ENCODE measurements at regions not wholly inside any gene's neighbourhood (a gene's known extent, or its start where the extent isn't known, plus 50 kb on each side); places are given as distances from the start of the nearest gene placed in this dataset.
A peak's percentile ranks its signal among the peaks of the same experiment; 100 is the strongest.

DNA sequence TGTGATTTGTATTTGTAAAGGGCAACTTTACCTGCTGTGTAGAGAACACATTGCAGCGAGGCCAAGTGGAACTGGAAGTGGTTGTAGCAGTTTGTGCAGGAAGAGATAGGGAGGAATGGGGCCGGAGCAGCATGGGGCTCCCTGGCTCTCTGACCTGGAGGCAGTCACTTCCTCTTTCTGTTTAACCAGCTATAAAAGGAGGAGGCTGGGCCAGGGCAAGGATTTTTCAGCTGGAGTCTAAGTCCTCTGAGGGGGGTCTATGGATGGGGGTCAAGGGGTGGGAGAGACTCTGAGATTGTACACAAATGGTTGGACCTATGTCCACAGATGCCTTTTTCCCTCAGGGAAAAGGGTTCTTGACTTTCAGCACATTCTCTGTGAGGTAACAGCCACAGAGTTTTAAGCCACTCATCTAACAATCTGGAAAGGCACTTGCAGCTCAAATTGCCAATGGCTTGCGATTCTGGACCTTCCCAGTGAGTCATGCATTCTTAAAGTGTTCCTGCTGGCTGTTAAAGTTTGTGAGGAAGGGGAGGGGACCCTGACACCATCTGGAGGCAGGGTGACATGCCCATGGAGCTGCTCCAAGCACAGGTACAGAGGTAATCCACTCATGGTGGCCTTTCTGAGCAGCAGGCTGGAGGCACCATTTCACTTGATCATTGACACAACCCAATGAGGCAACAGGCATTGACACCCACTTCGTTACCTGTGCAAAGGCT, 347.0 kb downstream of the CYRIA start:
- H3K4me1 ChIP-seq: peaks cover 39% of the 10 kb centered on the region
- TF ChIP-seq, protein P1, sequence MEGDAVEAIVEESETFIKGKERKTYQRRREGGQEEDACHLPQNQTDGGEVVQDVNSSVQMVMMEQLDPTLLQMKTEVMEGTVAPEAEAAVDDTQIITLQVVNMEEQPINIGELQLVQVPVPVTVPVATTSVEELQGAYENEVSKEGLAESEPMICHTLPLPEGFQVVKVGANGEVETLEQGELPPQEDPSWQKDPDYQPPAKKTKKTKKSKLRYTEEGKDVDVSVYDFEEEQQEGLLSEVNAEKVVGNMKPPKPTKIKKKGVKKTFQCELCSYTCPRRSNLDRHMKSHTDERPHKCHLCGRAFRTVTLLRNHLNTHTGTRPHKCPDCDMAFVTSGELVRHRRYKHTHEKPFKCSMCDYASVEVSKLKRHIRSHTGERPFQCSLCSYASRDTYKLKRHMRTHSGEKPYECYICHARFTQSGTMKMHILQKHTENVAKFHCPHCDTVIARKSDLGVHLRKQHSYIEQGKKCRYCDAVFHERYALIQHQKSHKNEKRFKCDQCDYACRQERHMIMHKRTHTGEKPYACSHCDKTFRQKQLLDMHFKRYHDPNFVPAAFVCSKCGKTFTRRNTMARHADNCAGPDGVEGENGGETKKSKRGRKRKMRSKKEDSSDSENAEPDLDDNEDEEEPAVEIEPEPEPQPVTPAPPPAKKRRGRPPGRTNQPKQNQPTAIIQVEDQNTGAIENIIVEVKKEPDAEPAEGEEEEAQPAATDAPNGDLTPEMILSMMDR (IDR thresholded peaks at IDR 0.05; ENCODE audit: low read depth, low read length): no peak
- DNase-seq: peak; percentile 100
- H3K4me3 ChIP-seq (ENCODE audit: low read depth, low read length): no peak overlapping the region
- H3K27me3 ChIP-seq: no peaks in the 10 kb centered on the region
- H3K9me3 ChIP-seq: no peaks in the 10 kb centered on the region; the same call in 1 of the 2 replicates
- H3K36me3 ChIP-seq: no peaks in the 10 kb centered on the region

DNA sequence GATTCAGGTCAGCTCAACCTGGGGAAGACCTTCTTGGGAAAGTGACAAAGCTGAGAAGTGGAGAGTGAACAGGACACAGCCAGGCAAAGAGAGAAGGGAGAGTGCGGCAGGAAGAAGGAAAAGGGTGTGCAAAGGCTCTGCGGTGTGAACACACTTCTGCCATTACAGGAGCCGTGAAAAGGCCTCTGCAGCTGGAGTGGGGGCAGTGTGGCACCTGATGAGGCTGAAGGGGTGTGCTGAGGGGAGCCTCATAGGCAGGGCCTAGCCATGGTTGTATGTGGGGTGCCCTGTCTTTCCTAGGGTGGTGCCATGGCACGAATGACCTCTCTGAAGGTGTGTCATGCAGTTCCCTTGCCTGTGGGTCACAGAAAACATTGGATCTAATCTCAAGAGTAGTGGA, 347.6 kb downstream of the CYRIA start:
- peak; percentile 99 for DNase-seq
- Histone ChIP-seq H3K36me3 (no peaks in the 10 kb centered on the region), H3K9me3 (no peaks in the 10 kb centered on the region; the same call in 1 of the 2 replicates), H3K4me3 (ENCODE audit: low read depth, low read length) (no peak overlapping the region), H3K27me3 (no peaks in the 10 kb centered on the region), H3K4me1 (peaks cover 35% of the 10 kb centered on the region)
- TF ChIP-seq, protein P1 (IDR thresholded peaks at IDR 0.05; ENCODE audit: low read depth, low read length): no peak

DNA sequence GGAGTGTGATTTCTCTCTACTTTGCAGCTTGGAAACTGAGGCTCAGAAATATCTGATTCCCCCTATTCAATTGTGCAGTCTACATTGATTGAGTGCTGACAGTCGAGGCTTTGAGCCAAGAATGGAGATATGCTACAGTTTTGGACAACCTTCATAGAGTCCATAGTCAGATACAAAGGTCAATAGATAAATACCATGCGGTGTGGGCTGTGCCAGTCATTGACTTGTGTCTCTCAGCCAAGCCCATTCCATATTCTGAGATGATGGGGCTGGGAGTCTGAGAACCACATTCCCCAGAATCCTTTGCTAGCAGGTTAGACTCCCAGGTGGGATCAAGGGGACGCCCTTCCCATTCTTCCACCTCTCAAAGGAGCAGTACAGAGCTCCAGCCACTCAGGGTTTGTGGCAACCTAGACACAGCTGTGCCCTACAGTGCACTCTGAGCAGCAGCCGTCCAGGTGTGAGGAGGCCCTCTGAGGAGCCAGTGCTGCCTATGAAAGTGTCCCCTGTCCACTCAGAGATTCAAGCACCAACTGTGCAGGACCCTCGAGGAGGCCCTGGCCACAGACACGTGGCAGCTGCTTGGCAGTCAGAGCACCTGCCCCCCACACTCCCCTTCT, 348.3 kb downstream of the CYRIA start:
- TF ChIP-seq, protein P1 (IDR thresholded peaks at IDR 0.05; ENCODE audit: low read depth, low read length): no peak
- Histone ChIP-seq H3K4me3 (ENCODE audit: low read depth, low read length) (no peak overlapping the region), H3K9me3 (no peaks in the 10 kb centered on the region; the same call in 1 of the 2 replicates)

DNA sequence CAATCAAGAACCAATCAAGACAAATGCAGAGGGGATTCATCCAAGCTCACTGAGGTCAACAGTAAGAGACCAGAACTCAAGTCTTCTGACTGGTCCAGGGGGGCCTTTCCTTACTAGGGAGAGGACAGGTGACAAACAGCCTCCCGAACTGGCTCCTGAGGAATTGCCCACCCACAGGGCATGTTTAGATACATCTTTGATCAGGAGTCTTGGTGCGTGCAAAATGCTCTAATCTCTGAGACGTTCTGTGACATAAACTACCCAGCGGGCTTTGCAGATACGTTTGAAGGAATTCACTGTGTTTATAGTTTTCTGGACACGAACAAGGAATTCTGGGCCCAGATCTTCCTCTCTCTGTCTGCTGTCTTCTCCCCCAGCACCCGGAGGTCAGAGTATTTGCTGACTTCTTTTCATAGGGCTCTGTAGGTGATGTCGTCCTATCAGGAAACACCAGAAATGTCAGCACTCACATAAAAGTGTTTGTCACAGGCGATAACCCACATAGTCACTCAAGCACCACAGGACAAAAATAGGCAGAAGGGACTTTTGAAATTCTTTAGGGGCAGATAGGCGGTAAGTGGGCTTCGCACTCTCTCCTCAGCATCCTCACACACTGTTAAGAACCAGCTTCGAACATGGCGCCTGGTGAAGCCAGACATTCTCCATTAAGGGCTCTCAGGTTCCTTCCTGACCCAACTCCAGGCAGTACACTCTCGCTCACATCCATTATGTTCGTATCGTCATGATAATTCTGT, 349.0 kb downstream of the CYRIA start:
- Histone ChIP-seq H3K27me3 (no peaks in the 10 kb centered on the region), H3K36me3 (no peaks in the 10 kb centered on the region), H3K4me3 (ENCODE audit: low read depth, low read length) (no peak overlapping the region), H3K4me1 (peaks cover 24% of the 10 kb centered on the region), H3K9me3 (no peaks in the 10 kb centered on the region; the same call in 1 of the 2 replicates)
- DNase-seq: peak; percentile 99
- TF ChIP-seq, protein P1 (IDR thresholded peaks at IDR 0.05; ENCODE audit: low read depth, low read length): no peak

More for the DNA sequence above, 348.3 kb downstream of the CYRIA start:
- peak; percentile 100 for DNase-seq
- Histone ChIP-seq H3K27me3 (no peaks in the 10 kb centered on the region), H3K4me1 (peaks cover 28% of the 10 kb centered on the region), H3K36me3 (no peaks in the 10 kb centered on the region)

DNA sequence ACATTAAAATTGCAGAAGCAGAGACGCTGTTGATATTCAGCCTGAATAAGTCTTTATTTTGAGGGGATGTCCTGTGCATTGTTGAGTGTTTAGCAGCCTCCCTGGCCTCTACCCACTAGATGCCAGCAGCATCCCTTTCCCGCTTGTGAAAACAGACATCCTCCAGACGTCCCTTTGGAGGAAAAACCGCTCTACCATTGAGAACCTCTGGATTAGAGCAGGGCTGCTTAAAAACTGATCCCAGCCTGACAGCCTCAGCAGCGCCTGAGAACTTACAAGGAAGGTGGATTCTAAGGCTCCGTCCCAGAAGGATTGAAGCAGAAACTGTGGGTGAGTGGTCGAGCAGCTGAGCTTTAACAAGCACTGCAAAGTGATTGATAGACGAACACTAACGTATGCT, 349.7 kb downstream of the CYRIA start:
- TF ChIP-seq, protein P1 (IDR thresholded peaks at IDR 0.05; ENCODE audit: low read depth, low read length): no peak
- Histone ChIP-seq H3K27me3 (no peaks in the 10 kb centered on the region), H3K4me3 (ENCODE audit: low read depth, low read length) (no peak overlapping the region), H3K9me3 (no peaks in the 10 kb centered on the region; the same call in 1 of the 2 replicates), H3K36me3 (no peaks in the 10 kb centered on the region), H3K4me1 (peaks cover 24% of the 10 kb centered on the region)
- DNase-seq: peak; percentile 100
